Activated CD8-positive, alpha-beta memory T cell treated with anti-CD3 and anti-CD28 coated beads, Interleukin-2, amount 50 U/mL, for 1 hour (primary cell): ENCODE measurements at regions not wholly inside any gene's neighbourhood (a gene's known extent, or its start where the extent isn't known, plus 50 kb on each side); places are given as distances from the start of the nearest gene placed in this dataset.

Source experiments
- DNase-seq: peaks from one replicate; pipeline ENCODE4 v3.0.0-alpha.2; 2020; ENCODE audit errors: extremely low read depth

GRCh38 chr13:85665286-85665685 is 133.9 kb downstream of the SLITRK6 start:
- DNase-seq, result no peak

- no peak for DNase-seq
Measured at GRCh38 chr13:85663856-85664255, 135.4 kb downstream of the SLITRK6 start.

- DNase-seq, result no peak
Measured at GRCh38 chr13:85662186-85662585, 137.0 kb downstream of the SLITRK6 start.

- DNase-seq, result no peak
Measured at GRCh38 chr13:85661675-85662074, 137.5 kb downstream of the SLITRK6 start.

- no peak for DNase-seq
Measured at GRCh38 chr13:85659493-85659892, 139.7 kb downstream of the SLITRK6 start.

- DNase-seq, result no peak
Measured at GRCh38 chr13:85657942-85658341, 141.3 kb downstream of the SLITRK6 start.

- no peak for DNase-seq
Measured at GRCh38 chr13:85655040-85655439, 144.2 kb downstream of the SLITRK6 start.

GRCh38 chr13:85654227-85654626 is 145.0 kb downstream of the SLITRK6 start:
- DNase-seq, result no peak

- no peak for DNase-seq
Measured at GRCh38 chr13:85653681-85654080, 145.5 kb downstream of the SLITRK6 start.

GRCh38 chr13:85652491-85652890 is 146.7 kb downstream of the SLITRK6 start:
- no peak for DNase-seq

- no peak for DNase-seq
Measured at GRCh38 chr13:85651440-85651839, 147.8 kb downstream of the SLITRK6 start.

- no peak for DNase-seq
Measured at GRCh38 chr13:85650613-85651012, 148.6 kb downstream of the SLITRK6 start.

- DNase-seq, result no peak
Measured at GRCh38 chr13:85640727-85641126, 158.5 kb downstream of the SLITRK6 start.

- DNase-seq, result no peak
Measured at GRCh38 chr13:85638815-85639393, 160.3 kb downstream of the SLITRK6 start.

GRCh38 chr13:85638265-85638664 is 161.0 kb downstream of the SLITRK6 start:
- no peak for DNase-seq

- no peak for DNase-seq
Measured at GRCh38 chr13:85632526-85633195, 166.6 kb downstream of the SLITRK6 start.

- DNase-seq, result no peak
Measured at GRCh38 chr13:85631801-85632200, 167.4 kb downstream of the SLITRK6 start.

GRCh38 chr13:85626603-85627002 is 172.6 kb downstream of the SLITRK6 start:
- no peak for DNase-seq

- DNase-seq, result no peak
Measured at GRCh38 chr13:85619321-85619720, 179.9 kb downstream of the SLITRK6 start.

- DNase-seq, result no peak
Measured at GRCh38 chr13:85618521-85618920, 180.7 kb downstream of the SLITRK6 start.

- no peak for DNase-seq
Measured at GRCh38 chr13:85616275-85616674, 182.9 kb downstream of the SLITRK6 start.

GRCh38 chr13:85615031-85615430 is 184.2 kb downstream of the SLITRK6 start:
- no peak for DNase-seq

GRCh38 chr13:85610024-85610423 is 189.2 kb downstream of the SLITRK6 start:
- no peak for DNase-seq
